ENCODE measurements at regions not wholly inside any gene's neighbourhood (a gene's known extent, or its start where the extent isn't known, plus 50 kb on each side); places are given as distances from the start of the nearest gene placed in this dataset.

DNA sequence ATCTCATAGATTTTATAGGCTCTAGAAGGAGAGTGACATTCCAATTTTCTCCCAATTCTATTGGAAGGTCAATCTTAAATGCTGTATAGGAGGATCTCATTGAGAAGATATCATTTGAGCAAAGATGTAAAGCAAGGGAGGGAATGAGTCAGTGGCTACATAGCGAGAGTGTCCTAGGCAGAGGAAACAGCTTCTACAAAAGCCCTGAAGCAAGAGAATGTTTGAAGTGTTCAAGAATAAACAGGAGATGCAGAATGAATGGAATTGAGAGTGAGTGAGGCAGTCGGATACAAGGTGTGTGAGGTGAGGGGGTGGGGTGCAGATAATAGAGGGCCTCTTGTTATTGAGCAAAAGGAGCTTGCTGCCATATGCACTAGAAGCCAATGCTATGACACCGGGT is 545.9 kb downstream of the IGSF11 start:
- intact Hi-C loops (cut with DNase I) = no loop called here
- Histone ChIP-seq H3K36me3 (no peaks in the 10 kb centered on the region), H3K27ac (no peak overlapping the region), H3K4me1 (no peaks in the 10 kb centered on the region), H3K4me3 (no peak overlapping the region), H3K27me3 (no peaks in the 10 kb centered on the region), H3K9me3 (no peaks in the 10 kb centered on the region)
- DNase-seq (no peak), ATAC-seq (no peak)
- 54% methylated on average over 1 of the region's 3 CpGs for WGBS (ENCODE audit: insufficient coverage, low coverage, low lambda C conversion rate, missing lambda C conversion rate)
- TF ChIP-seq, protein P1, sequence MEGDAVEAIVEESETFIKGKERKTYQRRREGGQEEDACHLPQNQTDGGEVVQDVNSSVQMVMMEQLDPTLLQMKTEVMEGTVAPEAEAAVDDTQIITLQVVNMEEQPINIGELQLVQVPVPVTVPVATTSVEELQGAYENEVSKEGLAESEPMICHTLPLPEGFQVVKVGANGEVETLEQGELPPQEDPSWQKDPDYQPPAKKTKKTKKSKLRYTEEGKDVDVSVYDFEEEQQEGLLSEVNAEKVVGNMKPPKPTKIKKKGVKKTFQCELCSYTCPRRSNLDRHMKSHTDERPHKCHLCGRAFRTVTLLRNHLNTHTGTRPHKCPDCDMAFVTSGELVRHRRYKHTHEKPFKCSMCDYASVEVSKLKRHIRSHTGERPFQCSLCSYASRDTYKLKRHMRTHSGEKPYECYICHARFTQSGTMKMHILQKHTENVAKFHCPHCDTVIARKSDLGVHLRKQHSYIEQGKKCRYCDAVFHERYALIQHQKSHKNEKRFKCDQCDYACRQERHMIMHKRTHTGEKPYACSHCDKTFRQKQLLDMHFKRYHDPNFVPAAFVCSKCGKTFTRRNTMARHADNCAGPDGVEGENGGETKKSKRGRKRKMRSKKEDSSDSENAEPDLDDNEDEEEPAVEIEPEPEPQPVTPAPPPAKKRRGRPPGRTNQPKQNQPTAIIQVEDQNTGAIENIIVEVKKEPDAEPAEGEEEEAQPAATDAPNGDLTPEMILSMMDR (IDR thresholded peaks at IDR 0.05) = no peak
- no peak for TF ChIP-seq POLR2A (IDR thresholded peaks at IDR 0.05)

DNA sequence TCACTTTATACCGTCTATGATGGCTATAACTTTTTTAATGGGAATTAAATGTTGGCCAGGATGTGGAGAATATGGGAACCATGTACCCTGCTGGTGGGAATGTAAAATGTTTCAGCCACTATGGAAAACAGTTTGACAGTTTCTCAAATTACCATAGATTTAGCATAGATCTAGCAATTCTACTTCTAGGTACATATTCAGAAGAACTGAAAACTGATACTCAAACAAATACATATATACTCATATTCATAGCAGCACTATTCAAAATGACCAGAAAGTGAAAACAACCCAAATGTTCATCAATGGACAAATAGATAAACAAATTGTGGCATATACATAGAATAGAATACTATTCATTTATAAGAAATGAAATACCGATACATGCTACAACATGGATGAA is 539.4 kb downstream of the IGSF11 start:
- no peak overlapping the region for H3K4me3 ChIP-seq
- H3K9me3 ChIP-seq = no peaks in the 10 kb centered on the region
- intact Hi-C loops (cut with DNase I) = no loop called here

DNA sequence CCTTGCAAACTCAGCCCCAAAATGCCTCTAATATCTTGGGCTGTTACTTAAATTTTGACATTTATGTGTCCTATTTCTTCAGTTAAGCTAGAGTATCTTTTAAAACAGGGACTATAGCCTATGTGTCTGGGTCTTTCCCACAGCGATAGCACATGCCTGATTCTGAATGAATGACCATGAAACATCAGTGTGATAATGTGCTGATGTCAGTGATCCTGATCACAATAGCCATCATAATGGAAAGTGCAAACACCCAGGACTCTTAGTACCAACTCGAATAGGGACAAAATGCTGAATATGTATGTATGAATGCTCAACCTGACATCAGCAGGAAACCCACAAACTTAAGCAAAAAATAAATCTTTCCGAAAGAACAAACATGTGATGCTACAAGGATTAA is 537.4 kb downstream of the IGSF11 start:
- H3K27ac ChIP-seq = no peak overlapping the region
- TF ChIP-seq POLR2A (IDR thresholded peaks at IDR 0.05) = no peak
- TF ChIP-seq, protein P1 (IDR thresholded peaks at IDR 0.05) = no peak
- no peaks in the 10 kb centered on the region for H3K4me1 ChIP-seq
- H3K4me3 ChIP-seq = no peak overlapping the region
- H3K27me3 ChIP-seq = no peaks in the 10 kb centered on the region
- DNase-seq (no peak), ATAC-seq (no peak)
- no peaks in the 10 kb centered on the region for H3K36me3 ChIP-seq
- H3K9me3 ChIP-seq = no peaks in the 10 kb centered on the region
- intact Hi-C loops (cut with DNase I) = no loop called here
- WGBS (ENCODE audit: insufficient coverage, low coverage, low lambda C conversion rate, missing lambda C conversion rate) = 61% methylated on average over 3 of the region's 3 CpGs

More for the DNA sequence above, 539.4 kb downstream of the IGSF11 start:
- 84% methylated on average over 2 of the region's 2 CpGs for WGBS (ENCODE audit: insufficient coverage, low coverage, low lambda C conversion rate, missing lambda C conversion rate)
- ATAC-seq (no peak), DNase-seq (no peak)
- no peaks in the 10 kb centered on the region for H3K4me1 ChIP-seq
- H3K36me3 ChIP-seq = no peaks in the 10 kb centered on the region
- TF ChIP-seq POLR2A (IDR thresholded peaks at IDR 0.05) = no peak
- TF ChIP-seq, protein P1 (IDR thresholded peaks at IDR 0.05) = no peak
- H3K27me3 ChIP-seq = no peaks in the 10 kb centered on the region
- H3K27ac ChIP-seq = no peak overlapping the region

DNA sequence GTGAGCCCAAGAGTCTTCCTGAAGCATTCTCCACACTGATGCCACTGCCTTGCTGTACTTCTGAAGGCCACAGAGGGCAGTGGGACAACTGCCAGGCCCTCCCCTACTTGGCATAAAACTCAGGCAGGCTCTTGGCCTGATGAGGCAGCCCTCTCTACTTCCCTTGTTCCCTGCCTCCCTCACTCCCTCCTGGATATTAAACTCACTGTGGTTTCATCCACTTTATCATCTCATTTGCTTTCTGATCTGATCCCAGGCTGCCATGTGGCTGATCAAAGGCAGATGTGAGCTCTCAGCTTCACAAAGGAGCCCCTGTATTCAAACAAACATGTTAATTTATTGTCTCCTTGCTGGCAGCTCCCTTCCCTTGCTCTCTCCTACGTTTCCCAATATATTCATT is 533.5 kb downstream of the IGSF11 start:
- Histone ChIP-seq H3K27ac (no peak overlapping the region), H3K9me3 (no peaks in the 10 kb centered on the region), H3K4me1 (no peaks in the 10 kb centered on the region), H3K4me3 (no peak overlapping the region), H3K36me3 (no peaks in the 10 kb centered on the region), H3K27me3 (no peaks in the 10 kb centered on the region)
- no peak for TF ChIP-seq POLR2A (IDR thresholded peaks at IDR 0.05)
- TF ChIP-seq, protein P1 (IDR thresholded peaks at IDR 0.05) = peak in 1 of 4 donors; percentile 11
- 14% methylated on average over 1 of the region's 1 CpG for WGBS (ENCODE audit: insufficient coverage, low coverage, low lambda C conversion rate, missing lambda C conversion rate)
- DNase-seq (peak; percentile 32 to 63 (median 45)), ATAC-seq (peak; percentile 62 to 84 (median 77))
- intact Hi-C loops (cut with DNase I) = no loop called here

DNA sequence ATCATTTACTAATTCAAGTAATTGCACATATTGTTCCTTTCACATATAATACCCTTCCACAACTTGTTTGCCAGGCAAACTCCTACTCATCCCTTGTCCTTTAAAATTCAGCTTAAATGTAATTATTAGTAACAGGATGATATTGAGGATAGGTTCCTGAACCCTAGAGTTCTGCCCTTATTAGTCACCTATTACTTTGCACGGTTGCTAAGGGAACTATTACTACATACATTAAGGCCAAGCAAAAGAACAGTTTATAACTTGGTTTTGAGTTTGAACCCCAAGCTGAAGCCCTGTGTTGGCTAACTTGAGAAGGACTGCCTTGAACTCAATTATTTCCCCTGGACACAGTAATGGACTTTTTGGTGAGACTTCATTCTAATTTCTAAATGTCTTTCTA is 529.7 kb downstream of the IGSF11 start:
- Histone ChIP-seq H3K27ac (no peak overlapping the region), H3K4me1 (no peaks in the 10 kb centered on the region), H3K27me3 (no peaks in the 10 kb centered on the region), H3K36me3 (no peaks in the 10 kb centered on the region), H3K9me3 (no peaks in the 10 kb centered on the region), H3K4me3 (no peak overlapping the region)
- ATAC-seq (no peak), DNase-seq (no peak)
- no peak for TF ChIP-seq POLR2A (IDR thresholded peaks at IDR 0.05)
- TF ChIP-seq, protein P1 (IDR thresholded peaks at IDR 0.05) = no peak
- intact Hi-C loops (cut with DNase I) = no loop called here
- WGBS (ENCODE audit: insufficient coverage, low coverage, low lambda C conversion rate, missing lambda C conversion rate) = 73% methylated on average over 1 of the region's 1 CpG

All from right lobe of liver (tissue), 6 donors.